ENCODE measurements at regions not wholly inside any gene's neighbourhood (a gene's known extent, or its start where the extent isn't known, plus 50 kb on each side); places are given as distances from the start of the nearest gene placed in this dataset.

GRCh38 chrX:148416142-148416541 is 84.3 kb upstream of the AFF2 start:
- TF ChIP-seq CTCF (IDR thresholded peaks at IDR 0.05; ENCODE audit: borderline replicate concordance, extremely low read depth, low read length, poor library complexity, severe bottlenecking) (no peak), EZH2 (IDR thresholded peaks at IDR 0.05; ENCODE audit: borderline replicate concordance, low read depth, low read length, severe bottlenecking) (no peak)

All from DND-41 (cell line).